ENCODE measurements at regions not wholly inside any gene's neighbourhood (a gene's known extent, or its start where the extent isn't known, plus 50 kb on each side); places are given as distances from the start of the nearest gene placed in this dataset.

GRCh38 chr13:78065141-78065540 lies 146.5 kb upstream of the EDNRB start:
- TF ChIP-seq EZH2phosphoT487 (IDR thresholded peaks at IDR 0.05; ENCODE audit: insufficient read depth, low read depth): no peak
- TF ChIP-seq EZH2 (IDR thresholded peaks at IDR 0.05; ENCODE audit: insufficient read depth, poor library complexity, severe bottlenecking): no peak

All from GM23248 (cell line).